Ectodermal cell (in vitro differentiated cells): ENCODE measurements at regions not wholly inside any gene's neighbourhood (a gene's known extent, or its start where the extent isn't known, plus 50 kb on each side); places are given as distances from the start of the nearest gene placed in this dataset.
"Not testable (repeated sequence)": the region's sequence is repeated elsewhere in the genome, so short reads cannot be mapped to it uniquely, and the experiment has no call there.

ENCODE experiments used
- H3K27ac ChIP-seq: 2 replicates; pipeline ENCODE4 v1.7.0; 2013; ENCODE audit warnings: mild to moderate bottlenecking, low read depth, low read length; ENCODE audit not compliant: insufficient read depth, poor library complexity, severe bottlenecking
- H3K27me3 ChIP-seq: 2 replicates; pipeline ENCODE4 v1.7.0; 2013; ENCODE audit warnings: mild to moderate bottlenecking, low read length; ENCODE audit not compliant: insufficient read depth, control insufficient read depth, poor library complexity, severe bottlenecking
- H3K36me3 ChIP-seq: one replicate; pipeline ENCODE4 v1.7.0; 2013; ENCODE audit warnings: low read length; ENCODE audit not compliant: control insufficient read depth, insufficient read depth
- H3K4me1 ChIP-seq: one replicate; pipeline ENCODE4 v1.7.0; 2013; ENCODE audit warnings: low read length; ENCODE audit not compliant: control insufficient read depth, insufficient read depth
- H3K4me3 ChIP-seq: 2 replicates; pipeline ENCODE4 v1.7.0; 2013; ENCODE audit warnings: low read depth, low read length, control low read depth; ENCODE audit not compliant: insufficient read depth
- H3K9me3 ChIP-seq: 2 replicates; pipeline ENCODE4 v1.7.0; 2013; ENCODE audit warnings: mild to moderate bottlenecking, low read length, moderate library complexity; ENCODE audit not compliant: control insufficient read depth
- WGBS, 2 experiments: methylation state at CpG; one replicate each; pipeline ENCODE4 v1.1.7; 2013; ENCODE audit warnings: missing lambda C conversion rate in 2 of 2; 5-methylcytosine and 5-hydroxymethylcytosine counted together

DNA sequence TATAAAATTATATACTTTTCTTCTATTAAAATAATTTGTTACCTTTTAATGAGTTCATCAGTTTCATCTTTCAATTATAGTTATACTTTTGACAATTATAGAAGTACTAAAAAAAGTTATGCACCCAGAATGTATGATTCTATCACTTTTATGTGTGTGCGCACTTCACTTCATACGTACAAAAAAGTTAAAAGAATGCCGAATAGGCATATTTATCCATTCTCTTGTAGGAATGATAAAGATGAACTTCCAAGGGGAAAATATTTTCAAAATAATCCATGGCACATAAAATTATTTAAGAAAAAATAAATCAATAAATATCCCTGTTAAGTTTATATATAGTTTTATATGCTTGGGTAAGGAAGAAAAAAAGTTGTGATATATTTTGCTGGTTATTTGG is 166.9 kb upstream of the PRSS1 start:
- Histone ChIP-seq H3K27ac (no peak overlapping the region), H3K27me3 (no peaks in the 10 kb centered on the region), H3K9me3 (no peaks in the 10 kb centered on the region), H3K4me3 (no peak overlapping the region), H3K4me1 (peaks cover 3% of the 10 kb centered on the region), H3K36me3 (no peaks in the 10 kb centered on the region)
- WGBS, 2 experiments: 96% methylated on average over 3 of the region's 3 CpGs; no CpG with 5 or more reads in 1 of the 2 experiments

GRCh38 chr7:142581341-142581740 is 167.9 kb upstream of the PRSS1 start:
- Histone ChIP-seq H3K4me1 (peaks cover 3% of the 10 kb centered on the region), H3K27me3 (no peaks in the 10 kb centered on the region), H3K4me3 (no peak overlapping the region), H3K27ac (no peak overlapping the region), H3K36me3 (no peaks in the 10 kb centered on the region), H3K9me3 (no peaks in the 10 kb centered on the region)
- 91% methylated on average over 4 of the region's 4 CpGs for WGBS, 2 experiments

- Histone ChIP-seq H3K4me1 (peaks cover 3% of the 10 kb centered on the region), H3K27me3 (no peaks in the 10 kb centered on the region), H3K4me3 (no peak overlapping the region), H3K9me3 (no peaks in the 10 kb centered on the region), H3K27ac (no peak overlapping the region), H3K36me3 (no peaks in the 10 kb centered on the region)
- 89 to 92% methylated on average over 1 of the region's 1 CpG for WGBS, 2 experiments
Observed at GRCh38 chr7:142579946-142580345, 169.3 kb upstream of the PRSS1 start.

DNA sequence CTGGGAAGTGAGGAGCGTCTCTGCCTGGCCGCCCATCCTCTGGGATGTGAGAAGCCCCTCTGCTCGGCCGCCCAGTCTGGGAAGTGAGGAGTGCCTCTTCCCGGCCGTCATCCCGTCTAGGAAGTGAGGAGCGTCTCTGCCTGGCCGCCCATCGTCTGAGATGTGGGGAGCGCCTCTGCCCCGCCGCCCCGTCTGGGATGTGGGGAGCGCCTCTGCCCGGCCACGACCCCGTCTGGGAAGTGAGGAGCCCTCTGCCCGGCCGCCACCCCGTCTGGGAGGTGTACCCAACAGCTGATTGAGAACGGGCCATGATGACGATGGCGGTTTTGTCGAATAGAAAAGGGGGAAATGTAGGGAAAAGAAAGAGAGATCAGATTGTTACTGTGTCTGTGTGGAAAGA is 173.9 kb upstream of the PRSS1 start:
- 95 to 96% methylated on average over 25 of the region's 25 CpGs for WGBS, 2 experiments
- not testable (repeated sequence) for H3K4me3 ChIP-seq, H3K36me3 ChIP-seq, H3K27me3 ChIP-seq, H3K4me1 ChIP-seq, H3K9me3 ChIP-seq, H3K27ac ChIP-seq

GRCh38 chr7:142571581-142571980 is 177.7 kb upstream of the PRSS1 start:
- Histone ChIP-seq H3K9me3 (no peaks in the 10 kb centered on the region), H3K36me3 (no peaks in the 10 kb centered on the region), H3K4me3 (no peak overlapping the region), H3K27ac (no peak overlapping the region), H3K4me1 (no peaks in the 10 kb centered on the region), H3K27me3 (no peaks in the 10 kb centered on the region)
- WGBS, 2 experiments: 88% methylated on average over 3 of the region's 3 CpGs

DNA sequence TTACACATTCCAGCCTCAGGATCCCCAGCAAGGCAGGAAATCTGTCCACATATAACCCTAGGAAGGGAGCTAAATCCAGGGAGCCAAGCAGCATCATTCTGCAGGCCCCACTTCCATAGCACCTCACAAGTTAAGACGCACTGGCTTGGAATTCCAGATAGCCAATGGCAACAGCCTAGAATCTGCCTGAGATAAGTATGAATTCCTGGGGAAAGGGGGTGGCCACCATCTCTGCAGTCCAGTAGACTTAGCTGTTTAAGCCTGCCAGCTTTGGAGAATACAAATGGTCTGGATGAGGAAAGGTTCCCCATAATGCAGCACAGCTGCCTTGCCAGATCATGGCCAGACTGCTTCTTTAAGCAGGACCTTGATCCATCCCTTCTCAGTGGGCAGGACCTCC is 179.4 kb upstream of the PRSS1 start:
- Histone ChIP-seq H3K36me3 (no peaks in the 10 kb centered on the region), H3K4me1 (no peaks in the 10 kb centered on the region), H3K4me3 (no peak overlapping the region), H3K27me3 (no peaks in the 10 kb centered on the region), H3K9me3 (no peaks in the 10 kb centered on the region), H3K27ac (no peak overlapping the region)
- 95 to 100% methylated on average over 1 of the region's 1 CpG for WGBS, 2 experiments

- H3K9me3 ChIP-seq: no peaks in the 10 kb centered on the region
- WGBS, 2 experiments: 89 to 93% methylated on average over 4 to 5 of the region's 5 CpGs
- no peaks in the 10 kb centered on the region for H3K4me1 ChIP-seq
- H3K4me3 ChIP-seq: no peak overlapping the region
- no peaks in the 10 kb centered on the region for H3K36me3 ChIP-seq
- H3K27ac ChIP-seq: no peak overlapping the region
- no peaks in the 10 kb centered on the region for H3K27me3 ChIP-seq
Observed at GRCh38 chr7:142568435-142569097, 180.7 kb upstream of the PRSS1 start.

DNA sequence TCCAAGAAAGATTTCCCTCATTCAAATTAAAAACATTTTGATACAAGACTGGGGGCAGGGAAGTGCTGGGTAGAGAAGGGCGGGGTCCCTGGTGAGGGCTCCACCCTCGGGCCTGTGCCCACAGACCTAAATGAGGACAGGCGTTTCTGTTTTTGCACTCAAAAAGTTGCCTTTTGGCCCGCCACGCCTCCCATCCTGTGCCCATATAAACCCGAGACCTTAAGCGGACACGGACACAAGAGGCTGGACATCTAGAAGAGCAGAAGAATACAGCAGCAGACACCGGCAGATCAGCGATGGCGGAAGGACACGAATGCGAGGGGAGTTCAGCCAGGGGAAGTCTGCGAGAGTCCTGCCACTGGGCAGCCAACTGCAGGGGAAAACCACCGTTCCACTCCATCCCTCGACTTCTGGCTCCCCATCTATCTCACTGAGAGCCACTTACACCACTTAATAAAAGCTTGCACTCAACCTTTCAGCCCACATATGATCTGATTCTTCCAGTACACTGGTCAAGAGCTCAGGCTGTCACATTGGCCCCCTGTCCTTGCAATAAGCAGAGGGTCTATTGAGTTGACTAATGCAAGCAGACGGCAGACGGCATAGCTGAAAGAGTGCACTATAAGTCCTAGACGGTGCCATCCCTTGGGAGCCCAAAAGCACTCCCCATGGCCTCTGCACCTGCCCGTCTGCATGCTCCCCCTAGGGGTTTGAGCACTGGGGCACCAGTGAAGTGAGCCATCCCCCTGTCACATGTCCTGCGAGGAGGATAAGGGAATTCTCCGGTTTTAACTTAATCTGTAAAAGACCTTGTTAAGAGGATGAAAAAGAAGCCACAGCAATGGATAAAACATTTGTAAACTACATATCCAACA is 181.8 kb upstream of the PRSS1 start:
- Histone ChIP-seq H3K4me3 (no peak overlapping the region), H3K4me1 (no peaks in the 10 kb centered on the region)
- 88 to 90% methylated on average over 20 to 22 of the region's 22 CpGs for WGBS, 2 experiments

DNA sequence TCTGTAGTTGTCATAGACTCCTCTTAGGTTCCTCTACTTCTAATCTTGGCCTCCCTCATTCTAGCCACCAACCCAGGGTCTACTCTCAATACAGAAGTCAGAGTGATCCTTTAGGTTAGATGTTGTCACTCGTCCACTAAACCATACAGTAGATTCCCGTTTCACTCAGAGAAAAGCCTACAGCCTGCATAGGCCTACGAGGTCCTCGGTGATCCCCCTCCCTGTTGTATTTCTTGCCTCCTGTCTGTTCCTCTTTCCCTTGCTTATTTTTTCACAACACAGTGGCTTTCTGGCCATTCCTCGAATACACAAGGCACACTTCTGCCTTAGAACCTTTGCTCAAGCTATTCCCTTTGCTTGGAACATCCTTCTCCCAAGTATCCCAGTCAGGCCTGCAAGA is 183.0 kb upstream of the PRSS1 start:
- no peaks in the 10 kb centered on the region for H3K27me3 ChIP-seq
- H3K4me1 ChIP-seq: no peaks in the 10 kb centered on the region
- no peak overlapping the region for H3K27ac ChIP-seq
- H3K4me3 ChIP-seq: no peak overlapping the region
- WGBS, 2 experiments: 91 to 93% methylated on average over 5 of the region's 5 CpGs
- H3K9me3 ChIP-seq: no peaks in the 10 kb centered on the region
- no peaks in the 10 kb centered on the region for H3K36me3 ChIP-seq

More for the DNA sequence above, 181.8 kb upstream of the PRSS1 start:
- H3K27ac ChIP-seq: no peak overlapping the region
- no peaks in the 10 kb centered on the region for H3K9me3 ChIP-seq
- H3K36me3 ChIP-seq: no peaks in the 10 kb centered on the region
- H3K27me3 ChIP-seq: no peaks in the 10 kb centered on the region

- H3K27me3 ChIP-seq, H3K4me3 ChIP-seq, H3K4me1 ChIP-seq, H3K9me3 ChIP-seq, H3K36me3 ChIP-seq, H3K27ac ChIP-seq: not testable (repeated sequence)
- 100% methylated on average over 1 of the region's 3 CpGs for WGBS, 2 experiments
Observed at GRCh38 chr7:142564125-142564524, 185.1 kb upstream of the PRSS1 start.
